GM12892 (cell line): ENCODE measurements at regions not wholly inside any gene's neighbourhood (a gene's known extent, or its start where the extent isn't known, plus 50 kb on each side); places are given as distances from the start of the nearest gene placed in this dataset.

Experiments used
- POLR2A ChIP-seq: IDR thresholded peaks from 2 replicates; pipeline ENCODE4 v1.6.1; 2011; ENCODE audit warnings: low read depth, low read length, control low read depth
- POLR2AphosphoS5 ChIP-seq: IDR thresholded peaks from 2 replicates; pipeline ENCODE4 v1.6.1; 2011; ENCODE audit warnings: low read depth, low read length, control low read depth
- TAF1 ChIP-seq: IDR thresholded peaks from 2 replicates; pipeline ENCODE4 v1.6.1; 2011; ENCODE audit warnings: low read depth, mild to moderate bottlenecking, control low read depth, low read length, borderline replicate concordance

- TF ChIP-seq POLR2A, result no peak
- TF ChIP-seq TAF1, result no peak
- no peak for TF ChIP-seq POLR2AphosphoS5
These were observed 88.0 kb upstream of the IGF1R start for GRCh38 chr15:98560338-98560737.
